GM19193 (cell line): ENCODE measurements at regions not wholly inside any gene's neighbourhood (a gene's known extent, or its start where the extent isn't known, plus 50 kb on each side); places are given as distances from the start of the nearest gene placed in this dataset.

Source experiments
- POLR2A ChIP-seq: IDR thresholded peaks from 4 replicates; pipeline ENCODE4 v1.6.1; 2011; ENCODE audit not compliant: insufficient read depth, insufficient read length; ENCODE audit errors: extremely low read depth

DNA sequence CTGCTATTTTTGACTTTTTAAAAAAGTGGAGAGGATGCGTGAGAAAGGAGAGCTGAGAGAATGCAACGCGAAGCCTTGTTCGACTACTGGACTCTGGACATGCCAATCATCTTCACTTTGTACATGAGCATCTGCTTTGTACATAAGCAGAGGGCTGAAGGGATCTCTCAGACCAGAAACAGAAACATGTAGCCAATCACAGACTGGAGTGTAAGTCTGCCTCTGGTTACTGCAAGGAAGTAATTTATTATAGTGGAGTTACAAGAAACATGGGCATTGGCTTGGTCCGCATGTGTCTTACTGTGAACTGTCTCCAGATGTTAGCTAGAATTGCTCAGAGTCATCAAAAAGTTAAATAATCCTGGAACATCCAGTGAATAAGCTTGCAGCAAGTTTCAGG lies 190.0 kb upstream of the GRAMD2B start:
- TF ChIP-seq POLR2A = no peak

DNA sequence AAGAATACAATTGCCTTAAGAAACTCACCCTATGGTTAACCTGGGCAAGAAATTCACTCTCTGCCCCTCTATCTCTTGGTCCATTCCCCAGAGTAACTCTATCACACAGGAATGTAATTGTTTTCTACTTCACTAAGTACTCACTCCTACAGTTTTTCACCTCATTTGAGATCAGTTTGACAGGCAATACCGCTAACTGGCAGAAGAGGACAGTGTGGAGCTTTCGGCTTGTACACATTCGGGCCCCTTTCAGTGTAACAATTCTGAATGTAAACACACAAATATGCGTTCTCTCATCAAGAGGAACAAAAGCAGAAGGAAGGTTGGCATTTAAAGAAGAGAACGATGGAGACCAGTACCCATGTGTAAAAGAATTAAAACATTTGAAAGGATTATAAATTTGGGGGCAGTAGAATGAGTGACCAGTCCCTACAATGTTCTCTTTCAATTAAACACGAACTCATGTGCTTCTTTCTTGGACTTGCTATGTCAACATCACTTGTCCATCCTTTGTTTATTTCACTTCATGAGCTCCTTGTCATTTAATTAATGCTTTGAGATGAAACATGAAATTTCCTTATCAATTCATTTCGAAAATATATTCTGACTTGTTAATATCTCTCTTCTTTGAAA lies 188.5 kb upstream of the GRAMD2B start:
- no peak for TF ChIP-seq POLR2A

DNA sequence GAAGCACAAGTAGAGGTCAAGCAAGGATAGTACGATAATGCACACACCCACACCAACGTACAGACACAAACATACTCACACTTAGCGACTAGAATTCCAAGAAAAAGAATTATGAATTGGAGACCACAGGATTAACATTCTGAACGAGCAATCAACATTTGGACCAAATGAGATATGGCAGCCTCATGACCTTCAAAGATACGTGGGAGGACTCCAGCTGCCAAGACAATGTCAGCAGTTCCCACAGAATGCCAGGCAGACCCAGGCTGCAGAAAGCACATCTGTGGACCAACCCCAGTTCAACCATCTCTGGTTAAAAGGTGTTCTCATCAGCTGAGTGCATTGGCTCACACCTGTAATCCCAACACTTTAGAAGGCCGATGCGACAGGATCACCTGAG lies 187.6 kb upstream of the GRAMD2B start:
- TF ChIP-seq POLR2A = no peak

DNA sequence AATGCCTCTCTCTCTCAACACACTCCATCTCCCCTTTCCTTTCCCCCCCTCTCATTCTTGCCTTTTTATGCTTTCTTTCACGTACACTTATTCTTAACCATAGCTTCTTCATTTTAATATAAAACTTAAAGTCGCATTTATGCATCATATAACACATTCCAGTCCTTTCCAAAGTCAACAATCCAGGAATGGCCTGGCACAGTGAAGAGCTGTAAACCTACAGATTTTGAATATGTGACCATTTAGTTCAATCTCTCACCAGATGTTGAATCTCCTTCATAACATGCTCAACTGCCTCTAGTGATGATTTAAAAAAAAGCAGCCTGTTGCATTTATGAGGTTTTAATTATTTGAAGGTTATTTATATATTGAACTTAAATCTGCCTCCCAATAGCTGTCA lies 186.2 kb upstream of the GRAMD2B start:
- TF ChIP-seq POLR2A = no peak

DNA sequence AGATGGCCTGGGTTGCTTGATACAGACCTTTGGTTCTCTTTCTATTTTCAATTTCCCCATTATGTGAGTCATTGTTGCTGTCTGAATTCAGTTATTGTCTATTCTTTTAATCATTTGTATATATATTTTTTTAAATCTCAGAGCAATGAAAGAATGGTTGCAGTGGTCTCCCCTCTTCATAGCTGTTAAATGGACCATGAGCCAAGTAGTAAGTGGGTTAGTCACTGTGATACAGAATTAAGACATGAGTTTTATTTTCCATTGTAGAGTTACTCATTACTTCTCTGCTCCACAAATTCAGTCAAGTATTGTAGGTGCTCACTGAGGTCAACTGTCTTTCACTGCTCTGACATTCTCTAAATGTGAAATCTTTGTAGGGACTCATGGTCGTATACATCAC lies 174.6 kb upstream of the GRAMD2B start:
- no peak for TF ChIP-seq POLR2A

DNA sequence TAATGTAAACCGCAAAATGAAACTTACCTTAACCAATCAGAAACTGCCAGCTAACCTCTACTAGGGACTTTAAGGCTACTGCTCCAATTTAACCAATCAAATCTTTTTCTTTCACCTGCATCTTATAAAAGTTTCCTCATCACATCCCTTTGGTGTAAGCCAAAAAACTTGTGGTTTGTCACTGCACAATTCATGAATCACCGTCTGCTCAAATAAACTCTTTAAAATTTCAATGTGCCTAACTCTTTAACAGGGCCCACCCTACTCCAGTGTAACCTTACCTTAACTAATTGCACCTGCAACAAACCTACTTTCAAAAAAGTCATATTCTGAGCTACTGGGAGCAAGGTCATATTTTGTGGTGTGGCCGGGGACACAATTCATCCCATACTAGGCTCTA lies 172.2 kb upstream of the GRAMD2B start:
- TF ChIP-seq POLR2A = no peak

DNA sequence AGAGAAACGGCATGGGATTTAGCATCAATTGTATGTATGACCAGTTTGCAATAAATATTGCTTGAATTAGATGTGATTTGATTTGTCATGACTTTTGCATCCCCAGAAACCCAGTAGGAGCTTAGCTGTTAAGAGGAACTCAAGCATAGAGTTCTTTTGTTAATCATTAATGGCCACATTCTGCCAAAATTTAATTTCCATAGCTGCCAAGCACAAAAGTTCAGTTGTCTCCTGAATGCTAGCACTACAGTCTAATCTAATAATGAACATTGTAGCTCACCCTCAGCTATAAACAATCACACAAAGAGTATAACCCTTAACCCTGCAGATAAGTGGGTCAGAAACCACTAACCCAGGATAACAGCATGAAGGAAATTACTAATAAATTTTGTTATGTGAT lies 169.8 kb upstream of the GRAMD2B start:
- TF ChIP-seq POLR2A = no peak

DNA sequence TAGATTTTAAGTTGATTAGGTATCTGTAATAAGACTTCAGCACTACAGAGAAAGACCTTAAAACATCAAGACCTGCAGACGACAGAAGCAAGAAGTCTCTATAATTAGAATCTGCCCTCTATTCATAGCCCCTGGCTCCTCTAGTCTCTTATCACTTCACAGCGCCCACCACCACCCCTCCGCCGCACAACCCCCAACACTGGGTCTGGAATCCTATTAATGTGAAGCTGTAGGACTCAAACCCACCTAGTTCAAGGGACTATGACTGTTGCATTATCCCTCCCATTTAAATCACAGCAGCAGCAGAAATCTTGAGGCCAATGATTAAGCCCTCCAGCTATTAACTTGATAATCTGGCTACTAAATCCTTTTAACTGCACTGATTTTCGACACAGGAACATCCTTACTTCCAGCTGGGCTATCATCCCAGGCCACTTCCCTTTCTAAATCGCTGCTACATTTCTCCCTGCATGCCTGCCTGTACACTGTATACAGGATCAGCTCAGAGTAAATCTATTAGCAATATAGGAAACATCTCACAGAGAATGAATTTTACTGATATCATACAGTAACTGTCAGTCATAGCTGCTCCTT lies 159.5 kb upstream of the GRAMD2B start:
- TF ChIP-seq POLR2A = no peak

DNA sequence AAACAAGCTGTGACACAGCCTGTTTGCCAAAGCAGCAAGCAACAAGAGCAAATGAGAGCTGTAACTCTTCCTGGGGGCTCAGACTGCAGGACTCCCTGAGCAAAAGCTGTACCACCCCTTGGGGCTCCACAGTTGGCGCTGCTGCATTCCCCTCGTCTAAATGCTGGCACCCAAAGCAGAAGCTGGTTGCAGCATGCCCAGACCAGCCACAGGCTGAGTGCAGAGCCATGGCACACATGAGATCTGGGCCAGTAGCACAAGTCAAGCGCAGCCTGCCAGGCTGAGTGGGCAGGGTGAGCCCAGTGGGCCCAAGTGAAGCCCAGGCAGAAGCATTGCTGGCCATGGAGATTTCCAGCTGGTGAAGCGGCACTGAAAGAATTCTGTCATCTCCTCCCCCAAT lies 157.3 kb upstream of the GRAMD2B start:
- TF ChIP-seq POLR2A = no peak

DNA sequence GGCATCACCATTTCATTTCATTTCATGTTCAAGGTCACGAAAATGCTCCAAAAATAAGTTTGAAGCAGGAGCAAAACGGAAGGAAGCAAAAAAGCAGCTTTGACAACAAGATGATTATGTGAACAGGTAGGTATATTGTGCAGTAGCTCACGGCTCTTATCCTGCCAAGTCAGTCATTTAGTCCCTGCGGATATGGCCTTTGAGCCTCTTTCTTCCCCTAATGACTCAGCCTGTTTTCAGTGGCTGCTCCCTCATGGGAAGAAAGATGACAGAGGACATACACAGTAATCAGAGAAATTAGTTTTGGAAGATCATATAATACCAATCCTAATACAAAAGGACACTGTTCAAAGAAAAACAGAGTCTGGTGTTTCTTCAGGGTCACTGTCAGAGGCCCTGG lies 155.8 kb upstream of the GRAMD2B start:
- TF ChIP-seq POLR2A = no peak

DNA sequence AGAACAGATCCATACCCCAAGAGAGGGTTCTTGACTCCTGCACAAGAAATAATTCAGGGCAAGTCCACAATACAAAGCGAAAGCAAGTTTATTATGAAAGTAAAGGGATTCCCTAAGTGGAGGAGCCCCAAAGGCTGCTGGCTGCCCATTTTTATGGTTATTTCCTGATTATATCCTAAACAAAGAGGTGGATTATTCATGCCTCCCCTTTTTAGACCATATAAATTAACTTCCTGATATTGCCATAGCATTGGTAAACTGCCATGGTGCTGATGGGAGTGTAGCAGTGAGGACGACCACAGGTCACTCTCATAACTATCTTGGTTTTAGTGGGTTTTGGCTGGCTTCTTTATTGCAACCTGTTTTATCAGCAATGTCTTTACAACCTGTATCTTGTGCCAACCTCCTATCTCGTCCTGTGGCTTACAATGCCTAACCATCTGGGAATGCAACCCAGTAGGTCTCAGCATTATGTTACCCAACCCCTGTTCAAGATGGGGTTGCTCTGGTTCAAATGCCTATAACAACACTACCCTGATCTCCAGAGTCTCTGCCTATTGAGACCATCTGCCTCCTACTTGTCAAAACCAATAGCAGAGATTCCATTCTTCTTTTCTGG lies 154.4 kb upstream of the GRAMD2B start:
- TF ChIP-seq POLR2A = no peak

DNA sequence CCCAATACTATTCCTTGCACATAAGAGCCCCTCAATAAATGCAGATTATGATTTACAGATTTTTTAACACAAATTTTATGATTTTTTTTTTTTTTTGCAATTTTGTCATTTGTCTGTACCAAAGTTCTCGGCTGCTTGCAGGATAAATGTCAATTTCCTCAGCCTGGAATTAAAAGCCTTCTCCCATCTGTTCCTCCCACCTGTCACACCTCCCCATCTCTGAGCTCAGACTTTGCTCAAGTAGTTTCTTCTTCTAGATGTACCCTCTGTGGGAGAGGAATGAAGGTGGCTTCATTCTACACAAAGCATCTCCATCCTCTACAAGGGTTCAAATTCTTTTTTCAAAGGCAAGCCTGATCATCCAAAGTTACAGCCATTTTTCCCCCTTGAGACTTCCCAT lies 153.7 kb upstream of the GRAMD2B start:
- no peak for TF ChIP-seq POLR2A

DNA sequence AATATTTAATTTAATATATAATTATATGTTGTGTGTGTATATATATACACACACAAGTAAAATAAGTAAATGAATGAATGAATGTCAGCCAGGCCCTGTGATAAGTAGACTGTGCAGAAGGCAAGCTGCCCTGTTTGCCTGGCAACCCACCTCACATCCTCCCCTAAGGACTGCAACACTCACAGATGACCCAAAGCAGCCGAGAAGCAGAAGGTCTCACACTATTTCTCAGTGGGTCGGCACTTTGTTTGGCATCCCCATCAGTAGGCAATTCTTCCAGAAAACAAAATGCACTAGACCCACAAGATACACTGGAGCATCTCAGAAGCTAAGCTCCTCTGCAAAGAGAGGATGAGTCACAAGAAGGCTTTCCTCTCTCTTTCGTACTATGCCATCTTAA lies 152.1 kb upstream of the GRAMD2B start:
- no peak for TF ChIP-seq POLR2A

DNA sequence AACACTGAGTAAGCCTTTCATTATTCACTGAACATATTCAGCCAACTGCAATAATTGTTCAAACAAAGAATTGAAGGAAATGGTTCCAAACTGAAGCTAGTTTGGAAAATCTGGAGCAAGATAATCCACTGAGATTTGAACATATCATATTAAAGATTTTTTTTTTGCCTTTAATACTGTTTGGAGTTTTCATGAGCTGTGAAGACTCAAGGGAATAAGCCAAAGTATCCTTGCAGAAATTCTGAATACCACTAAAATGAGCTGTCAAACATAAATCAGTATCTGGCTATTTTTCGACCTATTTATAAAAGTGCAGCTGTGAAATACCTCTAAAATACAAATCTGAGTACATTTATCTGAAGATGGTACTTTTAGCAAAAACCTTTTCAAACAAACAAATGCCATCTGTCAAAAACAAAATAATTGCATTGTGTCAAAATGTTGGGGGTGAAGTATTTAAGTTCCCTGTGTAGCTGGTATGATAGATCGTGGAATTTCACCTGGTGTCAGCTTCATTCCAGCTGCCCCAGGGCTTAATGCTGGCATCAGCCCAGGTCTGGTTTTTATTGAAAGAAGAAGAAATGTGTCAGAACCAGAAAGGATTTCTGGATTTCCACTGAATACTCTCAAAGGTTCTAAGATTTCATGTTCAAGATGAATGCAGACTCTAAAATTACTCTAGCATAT lies 149.0 kb upstream of the GRAMD2B start:
- TF ChIP-seq POLR2A = no peak

DNA sequence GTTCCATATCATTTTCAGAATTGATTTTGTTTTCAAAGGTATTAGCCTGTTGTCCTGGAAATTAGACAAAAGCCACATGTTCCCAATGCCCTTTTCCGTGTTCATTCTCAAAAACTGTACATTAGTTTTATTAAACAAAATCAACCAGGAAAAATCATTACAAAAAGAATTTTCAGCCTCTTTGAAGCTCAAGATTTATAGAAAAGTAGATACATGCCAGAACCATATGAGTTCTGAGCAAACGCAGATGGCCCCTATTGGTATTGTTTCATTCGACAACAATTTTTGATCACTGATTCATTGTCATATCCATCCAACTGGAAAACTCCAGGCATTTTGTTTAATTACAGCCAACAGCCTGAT lies 148.5 kb upstream of the GRAMD2B start:
- TF ChIP-seq POLR2A = no peak

DNA sequence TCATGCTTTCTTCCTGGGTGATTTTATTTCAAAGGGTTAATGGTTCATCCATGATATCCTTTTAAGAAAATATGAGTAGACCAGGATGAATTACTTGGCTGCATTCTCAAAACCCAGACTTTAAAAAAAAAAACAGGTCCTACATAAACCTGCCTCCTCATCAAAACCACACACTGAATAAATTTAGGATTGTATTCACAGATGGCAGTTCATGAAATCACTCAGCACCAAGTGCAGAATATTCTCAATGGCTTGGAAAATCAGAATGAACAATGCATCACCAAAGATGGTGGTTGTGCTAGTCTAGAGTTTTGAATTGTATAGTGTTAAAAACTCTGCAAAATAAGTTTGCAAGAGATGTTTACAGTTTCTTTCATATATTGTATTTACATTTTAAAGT lies 145.4 kb upstream of the GRAMD2B start:
- TF ChIP-seq POLR2A = no peak
